ENCODE measurements at regions not wholly inside any gene's neighbourhood (a gene's known extent, or its start where the extent isn't known, plus 50 kb on each side); places are given as distances from the start of the nearest gene placed in this dataset.

GRCh38 chr3:30356866-30357753 lies 249.3 kb upstream of the TGFBR2 start:
- DNase-seq (ENCODE audit: low spot score): no peak

- DNase-seq (ENCODE audit: low spot score): no peak
These were observed 248.5 kb upstream of the TGFBR2 start for GRCh38 chr3:30357897-30358296.

GRCh38 chr3:30358871-30359270 lies 247.5 kb upstream of the TGFBR2 start:
- DNase-seq (ENCODE audit: low spot score): no peak

GRCh38 chr3:30368978-30369377 lies 237.4 kb upstream of the TGFBR2 start:
- DNase-seq (ENCODE audit: low spot score): no peak

- no peak for DNase-seq (ENCODE audit: low spot score)
These were observed 235.6 kb upstream of the TGFBR2 start for GRCh38 chr3:30370681-30371271.

- no peak for DNase-seq (ENCODE audit: low spot score)
These were observed 233.6 kb upstream of the TGFBR2 start for GRCh38 chr3:30372837-30373236.

- no peak for DNase-seq (ENCODE audit: low spot score)
These were observed 221.8 kb upstream of the TGFBR2 start for GRCh38 chr3:30384546-30385072.

GRCh38 chr3:30393079-30393478 lies 213.3 kb upstream of the TGFBR2 start:
- no peak for DNase-seq (ENCODE audit: low spot score)

GRCh38 chr3:30397030-30397429 lies 209.4 kb upstream of the TGFBR2 start:
- DNase-seq (ENCODE audit: low spot score): no peak

GRCh38 chr3:30399394-30400181 lies 206.8 kb upstream of the TGFBR2 start:
- no peak for DNase-seq (ENCODE audit: low spot score)

- no peak for DNase-seq (ENCODE audit: low spot score)
These were observed 205.5 kb upstream of the TGFBR2 start for GRCh38 chr3:30400926-30401325.

GRCh38 chr3:30401971-30402370 lies 204.4 kb upstream of the TGFBR2 start:
- no peak for DNase-seq (ENCODE audit: low spot score)

- no peak for DNase-seq (ENCODE audit: low spot score)
These were observed 198.8 kb upstream of the TGFBR2 start for GRCh38 chr3:30407651-30408050.

- no peak for DNase-seq (ENCODE audit: low spot score)
These were observed 198.3 kb upstream of the TGFBR2 start for GRCh38 chr3:30408105-30408557.

GRCh38 chr3:30418443-30418842 lies 188.0 kb upstream of the TGFBR2 start:
- no peak for DNase-seq (ENCODE audit: low spot score)

GRCh38 chr3:30421266-30421665 lies 185.1 kb upstream of the TGFBR2 start:
- no peak for DNase-seq (ENCODE audit: low spot score)

GRCh38 chr3:30426293-30426993 lies 180.0 kb upstream of the TGFBR2 start:
- peak; percentile 34 for DNase-seq (ENCODE audit: low spot score)

GRCh38 chr3:30428251-30428650 lies 178.2 kb upstream of the TGFBR2 start:
- DNase-seq (ENCODE audit: low spot score): no peak

GRCh38 chr3:30435861-30436331 lies 170.5 kb upstream of the TGFBR2 start:
- DNase-seq (ENCODE audit: low spot score): no peak

GRCh38 chr3:30437171-30437601 lies 169.2 kb upstream of the TGFBR2 start:
- DNase-seq (ENCODE audit: low spot score): no peak

- no peak for DNase-seq (ENCODE audit: low spot score)
These were observed 168.3 kb upstream of the TGFBR2 start for GRCh38 chr3:30438126-30438525.

Measured in globus pallidus (tissue), 1 donor.